PC-3 (cell line): ENCODE measurements at regions not wholly inside any gene's neighbourhood (a gene's known extent, or its start where the extent isn't known, plus 50 kb on each side); places are given as distances from the start of the nearest gene placed in this dataset.

ENCODE experiments used
- CTCF ChIP-seq: fragments of 300-600 bp; sonication (generic); conservative IDR thresholded peaks from 2 replicates; pipeline ENCODE4 v1.5.1; 2017; ENCODE audit warnings: antibody characterized with exemption, low read depth, mild to moderate bottlenecking, low read length
- EZH2 ChIP-seq: fragments of 300-600 bp; sonication (generic); IDR thresholded peaks from one replicate; pipeline ENCODE4 v1.6.1; 2017; ENCODE audit warnings: antibody characterized with exemption, mild to moderate bottlenecking, low read length; ENCODE audit not compliant: unreplicated experiment
- EZH2phosphoT487 ChIP-seq: fragments of 300-600 bp; sonication (generic); IDR thresholded peaks from 2 replicates; pipeline ENCODE4 v1.6.1; 2018; ENCODE audit warnings: mild to moderate bottlenecking, antibody characterized with exemption, low read length, borderline replicate concordance

- TF ChIP-seq CTCF (no peak), EZH2 (no peak), EZH2phosphoT487 (no peak)
Observed at GRCh38 chr18:26780520-26781325, 84.8 kb downstream of the AQP4 start.
